ENCODE measurements at regions not wholly inside any gene's neighbourhood (a gene's known extent, or its start where the extent isn't known, plus 50 kb on each side); places are given as distances from the start of the nearest gene placed in this dataset.

GRCh38 chr14:71343724-71344123 lies 436.5 kb downstream of the PCNX1 start:
- no peaks in the 10 kb centered on the region for H3K27me3 ChIP-seq (ENCODE audit: control insufficient read depth, insufficient read depth, low read length)
- H2AFZ ChIP-seq (replicated peaks; ENCODE audit: low read length, poor library complexity) = no peak overlapping the region
- H3K9me3 ChIP-seq (ENCODE audit: control insufficient read depth, insufficient read depth, low read length) = no peaks in the 10 kb centered on the region
- no peak overlapping the region for H3K14ac ChIP-seq (replicated peaks; ENCODE audit: low read depth, low read length)
- H3K4me2 ChIP-seq (ENCODE audit: low read depth, low read length) = no peak overlapping the region
- WGBS, 2 experiments (ENCODE audit: extremely low coverage in 2 of 2, insufficient read length in 1 of 2) = no CpG with 5 or more reads among the region's 3 CpGs
- peaks cover 13% of the 10 kb centered on the region for H4K20me1 ChIP-seq (ENCODE audit: insufficient read depth, low read length)
- no peak overlapping the region for H2BK120ac ChIP-seq (ENCODE audit: low read depth, low read length)
- no TSS peak for BruUV-seq (replicated peaks)
- peaks cover 26 to 69% of the 10 kb centered on the region in 2 experiments for H3K79me1 ChIP-seq (ENCODE audit: low read depth in 1 of 2, low read length in 2 of 2)
- in situ Hi-C loops (cut with MboI; ENCODE audit: low sequenced_read_pairs) = no loop called here
- no peak overlapping the region for H3K9ac ChIP-seq (ENCODE audit: low read depth, low read length)
- TF ChIP-seq CHD1 (IDR thresholded peaks at IDR 0.05; ENCODE audit: low read depth, low read length) (no peak), MXI1 (IDR thresholded peaks at IDR 0.05; ENCODE audit: borderline replicate concordance, low read depth, low read length) (no peak), RFX5 (IDR thresholded peaks at IDR 0.05; ENCODE audit: low read depth, low read length) (no peak), FOS (IDR thresholded peaks at IDR 0.05; ENCODE audit: low read depth, low read length) (no peak), BHLHE40 (IDR thresholded peaks at IDR 0.05; ENCODE audit: low read depth, low read length) (no peak), USF2 (IDR thresholded peaks at IDR 0.05; ENCODE audit: low read depth, low read length) (no peak), MAZ (IDR thresholded peaks at IDR 0.05; ENCODE audit: borderline replicate concordance, low read depth, low read length) (no peak), NFE2L2 (IDR thresholded peaks at IDR 0.05; ENCODE audit: low read depth, low read length) (no peak), POLR2A (IDR thresholded peaks at IDR 0.05; ENCODE audit: low read depth, low read length) (no peak), MAFK (IDR thresholded peaks at IDR 0.05; ENCODE audit: low read depth, low read length) (no peak)
- DNase-seq = no peak
- no peak overlapping the region for H2AK5ac ChIP-seq (ENCODE audit: low read depth, low read length)
- dilution Hi-C loops (cut with HindIII; ENCODE audit: low sequenced_read_pairs, unreplicated experiment) = no loop called here
- H2BK5ac ChIP-seq (ENCODE audit: low read depth, low read length, poor library complexity, severe bottlenecking) = no peak overlapping the region
- H3K9me1 ChIP-seq (ENCODE audit: insufficient read depth, low read length) = peaks cover 4% of the 10 kb centered on the region; the same call in 1 of the 2 replicates
- no peak overlapping the region for H3K56ac ChIP-seq (ENCODE audit: extremely low read depth, insufficient read depth, low read length)
- H2AK9ac ChIP-seq (replicated peaks; ENCODE audit: low read depth, low read length, poor library complexity) = no peak overlapping the region
- CTCF ChIA-PET = no interaction called here
- H4K91ac ChIP-seq (ENCODE audit: insufficient read depth, low read depth, low read length) = no peak overlapping the region
- intact Hi-C loops (cut with micrococcal nuclease) = no loop called here
- H2BK20ac ChIP-seq (ENCODE audit: low read depth, low read length) = no peak overlapping the region
- POLR2A ChIA-PET (ENCODE audit: unreplicated experiment) = no interaction called here
- H4K5ac ChIP-seq (ENCODE audit: low read depth, low read length) = no peak overlapping the region
- H2BK15ac ChIP-seq (ENCODE audit: low read depth, low read length) = no peak overlapping the region
- H4K8ac ChIP-seq (ENCODE audit: low read depth in 2 of 2, low read length in 2 of 2) = no peak overlapping the region
- no peak overlapping the region for H3K18ac ChIP-seq (ENCODE audit: low read depth, low read length)
- no peak overlapping the region for H3K23ac ChIP-seq (ENCODE audit: low read depth, low read length)
- no peak overlapping the region for H3K4me3 ChIP-seq (ENCODE audit: insufficient read depth, low read depth, low read length)
- peaks cover 2% of the 10 kb centered on the region for H3K4me1 ChIP-seq (ENCODE audit: control insufficient read depth, insufficient read depth, low read length)
- no peak overlapping the region for H3K27ac ChIP-seq (ENCODE audit: insufficient read depth, low read length)
- H3K36me3 ChIP-seq (ENCODE audit: control insufficient read depth, insufficient read depth, low read length) = no peaks in the 10 kb centered on the region
- H3K4ac ChIP-seq (ENCODE audit: low read depth, low read length) = no peak overlapping the region
- no peak for ATAC-seq (ENCODE audit: low read depth)
